ENCODE measurements at regions not wholly inside any gene's neighbourhood (a gene's known extent, or its start where the extent isn't known, plus 50 kb on each side); places are given as distances from the start of the nearest gene placed in this dataset.
A peak's percentile ranks its signal among the peaks of the same experiment; 100 is the strongest.

DNA sequence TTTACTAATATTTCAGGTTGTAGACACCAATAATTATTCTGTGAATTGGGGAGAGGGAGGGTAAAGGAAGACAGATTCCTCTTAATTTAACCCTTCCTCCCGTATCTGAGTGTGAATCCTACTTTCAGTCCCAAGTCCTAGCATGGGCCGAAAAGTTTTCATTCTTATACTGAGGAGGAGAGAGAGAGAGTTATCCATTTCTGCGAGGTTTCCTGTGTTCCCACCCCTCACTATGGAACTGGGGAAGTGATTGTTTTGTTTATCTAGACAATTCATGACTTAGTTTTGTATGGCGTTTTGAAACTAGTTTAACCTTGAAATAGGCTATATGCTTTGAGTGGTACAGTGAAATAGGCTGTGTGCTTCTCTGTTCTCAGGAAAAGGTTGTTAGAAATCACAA lies 134.0 kb upstream of the DPYD start:
- DNase-seq = no peak

DNA sequence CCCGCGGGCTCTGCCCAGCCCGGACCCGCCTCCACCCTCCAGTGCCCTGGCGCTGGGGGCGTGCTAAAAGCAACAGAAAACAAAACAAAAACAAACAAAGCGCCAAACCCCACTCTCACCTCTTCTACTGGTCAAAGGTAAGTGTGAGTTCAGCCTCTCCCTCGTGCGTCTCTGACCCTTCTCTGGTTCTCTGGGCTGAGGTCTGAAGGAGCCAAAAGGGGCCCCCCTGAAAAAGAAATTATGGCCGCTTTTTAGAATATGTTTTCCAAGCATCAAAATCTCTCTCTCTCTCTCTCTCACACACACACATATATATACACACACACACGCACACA lies 133.5 kb upstream of the DPYD start:
- no peak for DNase-seq

DNA sequence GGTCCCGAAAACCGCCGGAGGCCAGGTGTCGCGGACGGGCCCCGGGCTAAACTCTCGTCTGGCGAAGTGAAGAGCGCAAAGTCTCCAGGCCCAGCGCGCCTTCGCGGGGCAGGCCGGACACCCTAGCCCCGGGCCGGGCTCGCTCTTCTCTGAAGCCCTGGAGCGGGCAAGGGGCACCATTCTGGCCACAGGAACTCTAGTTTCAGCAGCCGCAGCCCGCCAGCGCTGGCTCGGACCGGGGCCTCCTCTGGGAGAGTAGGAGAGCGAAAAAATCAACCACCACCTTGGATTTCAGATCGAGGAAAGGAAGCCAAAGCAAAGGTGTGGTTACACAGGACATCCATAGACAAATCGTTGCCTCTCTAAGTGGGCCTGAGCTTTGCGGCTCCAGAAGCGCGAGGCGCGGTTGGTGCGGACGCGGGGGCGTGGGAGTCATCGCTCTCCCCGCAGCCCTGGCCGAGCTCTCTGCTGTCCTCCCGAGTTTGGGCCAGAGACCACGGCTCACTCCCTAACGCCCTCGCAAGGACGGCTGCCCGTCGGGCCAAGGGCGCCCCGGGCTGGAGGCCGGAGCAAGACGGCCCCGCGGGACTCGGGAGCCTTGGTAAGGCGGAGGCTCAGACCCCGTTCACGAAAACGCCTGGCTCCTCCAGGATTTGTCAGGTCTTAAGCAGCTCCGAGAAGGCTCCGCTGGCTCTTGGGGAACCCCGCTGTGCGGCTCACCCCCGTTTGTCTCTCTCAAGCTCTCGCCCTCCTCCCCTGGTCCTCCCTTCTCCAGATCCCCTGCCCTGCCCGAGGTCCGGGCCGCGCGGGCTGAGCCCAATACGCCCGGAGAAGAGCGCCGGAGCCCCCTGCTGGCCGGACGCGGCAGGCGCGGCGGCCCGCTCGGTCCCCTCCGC lies 132.9 kb upstream of the DPYD start:
- DNase-seq = peak; percentile 63

DNA sequence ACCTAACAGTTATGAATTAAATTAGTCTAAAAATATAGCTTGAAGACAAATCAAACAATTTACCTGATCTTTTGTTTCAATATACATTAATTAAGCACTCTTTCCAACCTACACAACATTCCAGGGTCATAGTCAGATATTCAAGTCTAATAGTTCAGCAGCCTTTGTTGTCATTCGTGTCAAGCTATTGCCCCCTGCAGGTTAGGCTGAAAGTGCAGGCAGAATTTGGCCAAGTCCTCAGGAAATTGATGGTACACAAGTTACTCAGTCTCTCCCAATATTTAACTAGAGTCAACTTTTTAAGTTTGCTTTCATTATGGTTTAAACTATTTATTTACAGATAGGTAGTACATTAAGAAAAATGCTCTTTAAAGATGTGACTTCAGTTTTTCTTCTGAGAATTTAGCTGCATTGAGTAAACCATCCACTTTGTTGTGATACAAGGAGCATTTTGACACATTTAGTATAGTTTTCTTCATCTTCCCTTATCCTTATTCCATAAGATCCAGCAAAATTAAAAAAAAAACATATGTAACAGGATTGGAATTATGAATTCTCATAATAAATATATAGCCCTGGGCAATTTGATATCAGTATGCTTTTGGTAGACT lies 130.3 kb upstream of the DPYD start:
- DNase-seq = peak; percentile 67

DNA sequence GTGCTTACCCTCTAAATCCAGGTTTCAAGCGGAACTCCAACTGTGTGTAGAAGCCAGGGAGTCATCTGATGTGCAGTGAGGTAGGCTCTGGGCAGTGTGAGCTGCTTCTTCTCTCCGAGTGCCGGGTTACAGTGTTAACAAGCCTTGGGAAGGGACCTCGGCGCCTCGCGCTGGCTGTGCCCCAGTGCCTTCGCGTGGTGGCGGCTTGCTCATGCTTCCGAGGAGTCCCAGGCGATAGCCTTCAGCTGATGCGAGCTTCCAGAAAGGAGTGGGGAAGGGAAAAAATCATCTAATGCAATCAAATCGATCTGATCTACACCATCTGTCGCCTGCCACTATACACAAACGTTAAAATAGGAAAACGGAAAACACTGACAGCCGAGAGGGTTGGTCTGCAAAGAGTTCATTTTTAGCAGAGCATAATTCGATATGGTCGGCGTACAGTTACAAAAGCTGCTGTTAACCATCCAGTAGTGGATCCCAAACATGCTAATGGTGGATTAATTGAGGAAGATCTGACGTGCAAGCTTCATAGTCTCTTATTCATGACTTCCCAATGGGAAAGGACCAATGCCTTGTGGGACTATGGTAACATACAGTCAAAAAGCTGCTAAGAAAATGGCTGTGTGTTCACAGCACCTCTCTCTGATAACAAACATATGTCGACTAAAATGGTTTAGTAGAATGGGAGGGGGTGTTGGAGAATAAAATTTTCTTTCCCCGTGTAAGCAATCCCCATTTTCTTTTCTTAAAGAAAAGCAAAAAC lies 128.7 kb upstream of the DPYD start:
- no peak for DNase-seq

DNA sequence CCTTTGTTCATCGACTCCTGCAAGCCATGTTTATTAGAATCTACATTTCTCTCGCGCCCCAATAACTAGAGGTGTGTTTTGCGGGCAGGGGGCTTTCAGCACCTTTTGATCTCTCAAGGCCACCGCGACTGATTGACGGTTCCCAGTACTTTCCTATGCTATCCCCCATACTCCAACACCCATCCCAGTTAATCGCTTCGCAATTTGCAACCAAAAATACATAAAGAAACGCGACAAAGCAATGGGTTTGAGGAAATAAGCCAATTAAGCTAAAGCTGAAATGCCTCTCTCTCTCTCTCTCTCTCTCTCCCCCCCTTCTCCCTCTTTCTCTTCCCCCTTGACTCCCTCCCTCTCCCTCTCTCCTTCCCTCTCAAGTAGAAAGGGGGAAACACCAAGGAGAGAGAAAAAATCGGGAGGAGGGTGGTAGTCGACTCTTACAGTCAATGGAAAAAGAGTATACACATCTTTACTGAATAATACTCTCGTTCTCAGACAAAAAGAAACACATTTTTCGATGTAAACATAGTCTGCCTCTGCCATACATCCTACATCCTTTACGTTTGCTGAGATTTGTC lies 128.0 kb upstream of the DPYD start:
- DNase-seq = no peak

DNA sequence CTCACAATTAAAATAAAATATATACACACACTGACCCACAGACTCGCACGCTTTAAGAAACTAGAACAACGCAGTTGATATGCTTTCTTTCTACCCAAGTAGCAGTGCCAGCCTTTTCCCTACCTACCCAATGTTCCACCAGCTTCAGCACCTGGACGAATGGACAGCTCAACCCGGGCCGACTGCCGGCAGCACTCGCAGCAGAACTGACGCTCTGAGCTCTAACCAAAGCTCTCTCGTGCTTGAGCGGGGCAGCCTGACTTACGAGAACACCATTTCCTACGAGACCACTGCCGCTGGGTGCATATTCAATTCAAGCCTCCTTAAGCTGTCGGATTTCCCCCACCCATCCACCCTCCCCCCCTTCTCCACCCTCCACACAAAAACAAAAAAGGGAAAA lies 127.4 kb upstream of the DPYD start:
- DNase-seq = peak; percentile 66

DNA sequence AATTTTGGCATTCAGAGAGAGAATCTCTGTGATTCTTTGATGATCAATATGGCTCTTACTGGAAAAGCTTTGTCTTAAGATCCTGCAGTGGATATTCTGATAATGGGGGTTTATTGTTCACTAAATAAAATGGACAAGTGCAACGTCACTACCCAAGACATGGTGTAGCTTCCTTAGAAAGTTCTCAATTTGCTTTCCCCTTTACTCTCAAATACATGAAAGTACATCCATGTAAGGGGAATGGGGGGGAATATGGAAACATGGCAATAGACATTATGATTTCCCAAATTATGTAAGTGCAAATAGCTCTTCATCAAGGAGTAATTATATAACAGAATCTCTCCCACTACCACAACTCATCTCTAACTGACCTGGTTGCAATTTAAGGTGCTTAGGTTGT lies 126.3 kb upstream of the DPYD start:
- no peak for DNase-seq

DNA sequence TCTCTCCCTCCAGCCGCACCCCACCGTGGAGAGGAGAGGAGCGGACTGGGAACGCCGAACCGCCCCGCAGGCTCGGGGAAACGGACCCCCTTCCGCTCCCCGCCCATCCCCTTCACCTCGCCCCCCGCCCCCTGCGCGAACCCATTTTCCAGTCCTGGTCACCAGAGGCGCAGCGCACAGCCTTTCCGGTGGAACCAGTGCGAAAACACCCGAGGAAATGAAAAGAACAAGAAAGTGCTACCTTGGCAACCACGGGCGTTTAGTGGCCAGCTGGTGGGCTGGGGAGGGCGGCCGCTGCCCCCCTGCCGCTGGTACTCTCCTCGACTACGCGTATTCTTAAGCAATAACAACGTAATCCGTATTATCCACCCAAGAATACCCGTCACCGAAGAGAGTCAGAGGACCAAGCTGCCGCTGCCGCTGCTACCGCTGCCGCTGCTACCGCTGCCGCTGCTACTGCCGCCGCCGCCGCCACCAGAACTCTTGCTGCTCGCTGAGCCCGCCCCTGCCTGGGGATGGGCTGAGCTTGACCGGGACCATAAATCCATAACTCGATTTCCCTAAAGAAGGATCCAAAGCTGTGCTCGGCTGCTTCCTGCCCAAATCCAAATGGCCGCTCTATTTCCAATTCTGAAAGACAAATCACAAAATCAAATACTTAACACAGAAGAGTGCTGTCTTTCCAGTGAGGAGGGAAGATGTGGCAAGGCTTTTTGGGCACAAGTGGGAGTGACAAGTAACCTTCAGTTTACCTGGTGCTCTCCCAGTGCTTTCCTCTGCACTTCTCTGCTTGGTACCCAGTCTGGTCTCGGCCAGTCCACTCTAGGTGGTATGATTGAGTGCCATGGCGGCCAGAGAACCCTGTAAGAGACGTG lies 125.2 kb upstream of the DPYD start:
- DNase-seq = no peak

DNA sequence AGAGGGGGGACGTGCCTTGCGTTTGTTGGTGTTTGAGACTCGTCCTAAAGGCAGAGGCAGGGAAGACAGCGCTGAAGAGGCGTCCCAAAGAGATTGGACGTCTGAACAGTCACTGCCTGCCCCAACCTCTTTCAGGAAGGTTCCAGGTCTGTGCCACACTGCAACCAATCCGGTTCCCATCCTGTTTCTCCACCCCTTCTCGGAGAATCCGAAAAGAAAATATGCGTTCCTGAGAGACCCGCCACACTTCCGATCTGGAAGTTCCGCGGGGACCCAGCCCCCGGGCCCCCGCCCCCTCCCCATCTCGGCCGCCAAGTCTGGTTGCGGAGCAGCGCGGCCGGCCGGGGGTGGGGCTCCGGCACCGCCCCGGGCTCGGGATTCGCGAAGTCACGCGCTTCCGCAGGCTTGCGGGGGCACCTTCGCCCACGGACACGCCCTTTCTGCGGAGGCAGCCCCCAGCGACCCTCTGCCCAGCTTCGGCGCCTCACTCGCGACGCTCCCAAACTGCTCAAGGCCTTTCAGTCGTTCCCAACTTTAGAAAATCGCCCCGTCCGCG lies 124.5 kb upstream of the DPYD start:
- no peak for DNase-seq

DNA sequence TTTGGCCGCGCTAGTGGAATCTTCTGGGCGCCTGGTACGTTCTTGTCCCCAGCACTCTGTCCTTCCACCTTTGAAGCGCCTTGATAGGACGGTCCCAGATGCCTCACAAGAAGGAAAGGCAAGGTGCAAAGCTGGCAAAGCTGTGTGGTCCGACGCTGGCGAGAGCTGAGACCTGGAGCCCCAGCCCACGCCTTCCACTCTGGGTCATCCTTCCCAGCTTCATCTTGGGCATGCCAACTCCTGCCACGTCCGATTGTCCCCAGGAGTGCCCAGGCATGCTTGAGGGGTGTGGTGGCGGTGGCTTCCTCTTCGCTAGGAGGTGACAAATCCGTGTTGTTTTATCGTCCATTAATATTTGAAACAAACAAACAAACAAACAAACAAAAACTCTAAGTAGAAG lies 123.9 kb upstream of the DPYD start:
- no peak for DNase-seq

DNA sequence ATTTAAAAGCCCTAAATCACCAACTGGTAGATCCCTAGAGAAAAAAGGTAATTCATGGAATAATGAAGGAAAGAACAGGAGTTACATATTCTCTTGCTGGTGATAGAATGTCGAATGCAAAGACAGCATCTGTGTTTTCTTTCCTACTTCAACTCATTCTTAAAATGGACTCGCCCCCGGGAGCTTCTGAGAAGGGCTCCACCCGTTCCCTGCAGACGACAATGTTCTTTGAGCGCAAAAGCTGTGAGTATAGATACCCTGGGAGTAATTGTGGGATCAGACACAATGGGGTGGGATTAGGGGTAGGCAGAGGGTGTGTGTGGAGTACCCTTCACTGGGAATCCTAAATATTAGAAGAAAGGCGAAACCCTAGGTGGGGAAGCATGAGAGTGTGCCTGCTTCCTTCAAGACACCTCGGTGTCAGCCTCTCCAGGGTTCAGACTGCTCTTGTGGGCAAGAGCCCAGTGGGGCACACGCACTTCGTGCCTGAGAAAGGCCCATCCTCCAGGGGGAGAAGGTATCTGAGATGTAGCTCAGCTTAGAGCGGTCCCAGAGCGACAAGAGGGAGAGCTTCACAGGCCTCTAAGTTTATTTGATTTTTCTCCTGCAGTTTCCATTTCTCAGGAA lies 123.3 kb upstream of the DPYD start:
- DNase-seq = no peak

DNA sequence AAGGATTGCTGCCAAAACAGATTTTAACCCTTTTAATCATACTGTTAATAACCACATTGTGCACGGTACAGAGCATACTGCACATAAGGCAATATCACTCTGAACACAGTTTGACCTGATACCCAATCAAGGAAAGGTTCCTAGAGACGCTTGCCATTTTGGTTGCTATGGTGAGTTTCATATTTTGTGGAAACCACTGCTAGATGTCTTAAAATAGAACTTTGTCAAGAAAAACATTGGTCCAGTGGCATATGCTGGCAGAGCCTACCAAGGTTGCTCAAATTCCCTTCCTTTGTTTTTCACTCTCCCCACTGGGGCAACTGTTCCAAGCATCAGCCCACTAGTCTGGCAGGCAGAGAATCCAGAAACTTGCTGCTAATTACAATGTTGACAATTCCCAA lies 114.8 kb upstream of the DPYD start:
- no peak for DNase-seq

DNA sequence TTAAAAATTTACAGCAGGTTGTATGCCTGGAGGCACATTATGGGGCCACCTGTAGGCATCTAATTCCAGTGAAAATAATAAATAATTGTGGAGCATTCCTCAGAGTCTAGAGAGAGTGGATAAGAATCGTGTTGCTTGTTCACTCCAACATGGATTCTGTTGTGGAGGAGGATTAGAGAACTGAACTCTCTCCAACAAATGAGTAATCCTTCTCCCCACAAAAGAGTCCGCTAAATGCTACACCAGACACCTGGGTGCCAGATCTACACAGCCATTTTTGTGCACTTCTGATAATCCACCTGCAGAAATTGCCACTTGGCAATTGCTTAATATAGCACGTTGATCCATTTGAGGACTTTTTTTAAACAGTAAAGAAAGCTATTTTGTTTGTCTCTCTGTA lies 113.7 kb upstream of the DPYD start:
- DNase-seq = no peak

DNA sequence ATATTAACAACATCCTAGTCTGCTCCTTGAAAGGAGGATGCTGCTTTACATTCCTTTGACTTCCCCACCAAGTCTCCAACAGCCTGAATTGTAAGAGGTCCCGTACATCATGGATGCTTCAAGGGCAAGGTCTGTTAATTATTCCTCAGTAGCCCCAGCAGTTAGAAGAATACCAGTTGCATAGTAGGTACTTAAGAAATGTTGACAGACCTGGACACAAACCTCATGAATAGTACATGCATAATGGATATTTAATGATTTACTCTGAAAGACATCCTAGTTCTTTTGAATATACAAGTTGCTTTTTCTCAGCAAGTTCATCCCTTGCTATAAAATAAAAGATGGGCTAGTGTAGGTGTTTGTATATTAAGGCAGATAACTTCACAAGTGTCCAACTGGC lies 112.1 kb upstream of the DPYD start:
- DNase-seq = no peak

DNA sequence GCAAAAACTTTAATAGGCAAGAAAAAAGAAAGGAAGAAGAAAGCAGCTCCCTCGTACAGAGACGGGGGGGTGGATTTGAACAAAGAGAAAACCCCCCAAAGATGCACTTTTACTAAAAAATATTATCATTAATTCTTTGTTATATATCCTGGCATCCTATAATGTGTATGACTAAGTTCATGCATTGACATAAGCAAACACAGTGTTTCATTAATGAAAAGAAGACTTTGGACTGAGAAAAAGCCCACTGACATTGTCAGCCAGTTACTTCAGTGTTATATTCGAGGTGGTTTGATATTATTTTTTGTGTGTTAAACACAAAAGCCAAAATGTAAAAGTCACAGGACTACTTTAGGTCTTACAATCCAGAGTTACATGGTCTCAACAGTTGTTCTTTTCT lies 110.1 kb upstream of the DPYD start:
- no peak for DNase-seq

DNA sequence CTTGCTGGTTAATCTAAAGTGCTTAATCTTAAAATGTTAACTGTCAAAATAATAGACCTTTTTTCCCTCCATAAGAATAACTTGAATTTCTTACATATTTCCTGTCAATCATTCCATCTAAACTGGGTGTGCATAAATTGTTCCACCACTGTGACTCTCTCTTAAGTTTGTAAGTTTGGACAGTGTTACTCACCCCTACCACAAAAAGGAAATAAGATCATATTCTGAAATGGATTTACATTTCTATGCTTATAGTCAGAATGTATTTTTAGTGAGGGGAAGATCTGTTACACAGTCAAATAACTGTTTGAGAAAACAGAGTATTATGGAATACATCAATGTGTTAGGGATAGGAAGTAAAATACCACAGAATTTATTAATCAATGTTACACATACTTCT lies 109.6 kb upstream of the DPYD start:
- DNase-seq = no peak

DNA sequence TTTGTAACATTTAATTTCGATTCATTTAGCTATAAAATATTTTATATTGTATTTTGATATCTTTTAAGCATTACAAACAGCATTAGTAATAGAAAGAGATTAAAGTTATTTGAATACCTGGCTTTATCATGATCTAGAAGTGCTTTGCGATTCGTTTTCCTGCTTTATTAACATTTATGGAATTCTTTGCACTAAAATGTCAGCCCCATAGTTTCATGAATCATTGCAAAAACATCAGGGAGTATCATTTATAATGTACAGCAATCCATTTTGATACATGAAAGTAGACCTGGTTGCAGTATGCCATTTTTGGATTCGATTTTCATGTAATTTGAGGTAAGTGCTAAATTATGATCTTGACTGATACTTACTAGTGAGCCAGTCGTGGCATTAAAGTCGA lies 108.0 kb upstream of the DPYD start:
- DNase-seq = no peak

DNA sequence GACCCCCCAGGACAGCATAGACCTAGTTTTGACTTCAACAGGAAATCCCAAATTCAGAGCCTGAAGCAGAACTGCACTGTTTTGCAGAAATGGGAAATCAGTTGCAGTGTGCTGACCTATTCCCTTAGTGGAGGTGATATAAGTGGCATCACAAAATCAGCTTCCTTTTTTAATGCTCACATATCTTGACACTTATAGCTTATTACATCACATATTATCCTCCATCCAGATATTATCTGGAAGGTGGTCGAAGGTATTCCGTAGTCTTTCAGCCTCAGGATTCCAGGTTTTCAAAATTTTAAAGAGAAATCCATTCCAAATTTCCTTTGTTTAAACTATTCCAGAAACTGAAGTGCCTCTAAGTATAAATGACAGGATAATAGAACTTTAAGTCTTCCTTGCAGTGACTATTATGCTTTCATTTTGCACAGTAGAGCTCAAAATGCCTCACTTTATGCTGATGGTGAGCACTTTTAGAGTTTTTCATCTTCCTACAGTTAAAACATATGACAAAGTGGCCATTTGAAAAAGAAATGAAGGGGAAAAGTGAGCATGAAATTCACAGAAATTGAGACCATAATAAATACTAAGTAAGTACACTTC lies 106.4 kb upstream of the DPYD start:
- no peak for DNase-seq

DNA sequence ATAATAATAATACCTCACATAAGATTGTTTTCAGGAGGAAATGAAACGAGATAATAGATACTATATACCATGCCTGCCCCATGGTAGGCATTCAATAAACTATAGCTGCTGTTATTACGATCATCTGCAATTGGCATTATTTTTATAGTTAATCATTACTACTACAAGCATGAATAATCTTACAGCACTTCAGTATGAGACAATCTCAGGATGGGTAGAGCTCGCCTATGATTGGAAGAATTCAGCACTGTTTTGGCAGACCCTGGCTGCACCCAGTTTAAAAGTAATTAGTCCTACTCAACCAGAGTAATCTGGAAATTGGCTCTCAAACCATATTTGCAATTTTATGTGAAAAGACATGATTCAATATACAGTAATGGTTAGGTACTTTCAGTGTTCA lies 105.0 kb upstream of the DPYD start:
- DNase-seq = no peak

DNA sequence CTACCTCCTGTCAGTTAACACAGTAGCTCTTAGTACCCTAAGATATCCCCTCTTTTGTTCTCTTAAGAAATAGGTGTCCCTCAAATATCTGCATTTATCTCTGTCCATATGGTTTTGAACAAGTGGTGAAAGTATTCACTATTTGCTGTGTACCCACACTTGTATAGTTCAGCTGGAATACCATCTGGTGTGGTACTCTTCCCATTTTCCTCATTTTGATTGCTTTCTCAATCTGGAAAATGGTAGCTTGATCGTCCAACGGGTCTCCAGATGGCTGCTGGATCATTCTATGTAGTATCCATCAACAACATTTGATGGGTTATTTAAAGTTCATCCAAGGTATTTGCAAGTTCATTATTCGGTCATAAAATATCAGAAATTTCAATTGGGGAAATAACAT lies 100.3 kb upstream of the DPYD start:
- DNase-seq = no peak

DNA sequence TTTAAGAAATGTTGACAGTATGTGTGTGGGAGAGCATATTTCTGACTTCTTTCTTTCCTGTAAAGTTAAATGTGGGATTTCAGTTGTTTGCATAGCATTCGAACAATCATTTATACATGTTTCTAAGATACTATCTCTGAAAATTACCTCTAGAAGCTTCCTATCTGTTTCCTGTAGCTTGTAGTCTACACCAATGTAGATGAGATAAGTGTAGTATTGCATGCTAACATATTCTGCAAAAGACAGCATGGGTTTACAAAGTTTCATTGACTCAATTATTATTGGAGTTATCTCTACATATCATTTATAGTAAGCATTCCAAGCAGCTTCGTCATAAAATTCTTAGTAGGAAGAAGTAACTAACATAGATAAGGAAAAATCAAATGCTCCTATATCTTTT lies 98.9 kb upstream of the DPYD start:
- DNase-seq = no peak

Measured in RPMI8226 (cell line).